GM19328 (cell line): ENCODE measurements at regions not wholly inside any gene's neighbourhood (a gene's known extent, or its start where the extent isn't known, plus 50 kb on each side); places are given as distances from the start of the nearest gene placed in this dataset.

Experiments used
- ATAC-seq: cut with Tn5 transposase; IDR thresholded peaks from one replicate; pipeline ENCODE4 v1.9.1; 2021; ENCODE audit warnings: mild to moderate bottlenecking, moderate library complexity; ENCODE audit not compliant: unreplicated experiment

DNA sequence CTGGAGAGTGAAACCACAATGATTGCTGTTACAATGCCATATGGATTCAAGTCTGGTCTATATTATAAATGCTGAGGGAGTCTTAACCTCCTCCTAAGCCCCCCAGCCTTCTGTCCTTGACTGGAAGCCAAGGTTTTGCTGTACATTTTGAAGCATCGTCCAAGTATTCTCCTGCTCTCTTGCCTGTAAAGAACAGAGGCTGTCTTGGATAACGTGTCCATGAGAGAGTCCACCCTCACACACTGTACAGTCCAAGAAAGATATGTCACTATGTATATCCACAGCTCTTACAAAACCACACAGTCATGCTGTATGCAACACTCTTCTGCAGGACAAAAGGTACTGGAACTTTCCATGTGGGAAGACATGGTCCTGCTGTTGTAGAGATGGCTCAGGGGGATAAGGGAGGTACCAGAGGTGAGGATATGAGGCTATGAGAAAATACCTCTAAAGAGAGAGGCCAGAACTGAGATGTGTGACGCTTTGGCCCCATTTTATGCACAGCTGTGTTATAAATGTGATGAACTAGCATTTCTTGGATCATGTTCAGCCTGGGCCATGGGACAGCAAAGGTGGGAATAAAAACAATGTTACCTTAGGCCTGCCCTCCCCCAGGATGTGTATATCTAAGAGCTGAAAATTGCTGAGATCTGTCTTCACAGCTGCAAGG, 678.6 kb downstream of the IQCM start:
- ATAC-seq: no peak

DNA sequence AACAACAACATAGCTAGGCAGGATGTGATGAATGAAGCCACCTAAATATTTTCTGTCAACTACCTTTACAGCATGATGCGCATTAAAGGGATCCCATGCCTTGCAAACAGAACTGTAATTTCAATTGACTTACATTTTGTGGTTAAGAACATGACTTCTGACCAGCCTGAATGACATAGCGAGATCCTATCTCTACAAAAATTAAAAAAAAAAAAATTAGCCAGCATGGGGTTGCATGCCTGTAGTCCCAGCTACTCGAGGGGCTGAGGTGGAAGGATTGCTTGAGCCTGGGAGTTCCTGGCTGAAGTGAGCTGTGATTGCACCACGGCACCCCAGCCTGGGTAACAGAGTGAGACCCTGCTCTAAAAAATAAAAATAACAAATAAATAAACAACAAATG, 680.6 kb downstream of the IQCM start:
- ATAC-seq: no peak

DNA sequence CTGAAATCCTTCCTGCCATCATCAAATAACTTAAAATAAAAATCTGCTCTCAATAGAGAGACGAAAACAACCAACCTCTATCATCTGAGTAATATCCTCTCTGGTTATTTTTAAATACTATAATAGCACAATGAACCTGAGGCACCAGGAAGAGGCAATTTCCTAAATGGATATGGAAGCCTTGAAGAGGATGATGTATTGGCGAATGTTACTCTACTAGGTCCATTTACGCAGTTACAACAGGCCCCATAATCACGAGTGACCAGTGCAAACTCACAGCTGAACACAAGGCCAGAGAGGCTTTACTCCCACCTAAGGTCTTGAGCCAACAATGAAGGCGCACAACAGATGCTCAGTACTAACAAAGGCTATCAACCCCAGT, 678.8 kb upstream of the NR3C2 start:
- ATAC-seq: no peak

DNA sequence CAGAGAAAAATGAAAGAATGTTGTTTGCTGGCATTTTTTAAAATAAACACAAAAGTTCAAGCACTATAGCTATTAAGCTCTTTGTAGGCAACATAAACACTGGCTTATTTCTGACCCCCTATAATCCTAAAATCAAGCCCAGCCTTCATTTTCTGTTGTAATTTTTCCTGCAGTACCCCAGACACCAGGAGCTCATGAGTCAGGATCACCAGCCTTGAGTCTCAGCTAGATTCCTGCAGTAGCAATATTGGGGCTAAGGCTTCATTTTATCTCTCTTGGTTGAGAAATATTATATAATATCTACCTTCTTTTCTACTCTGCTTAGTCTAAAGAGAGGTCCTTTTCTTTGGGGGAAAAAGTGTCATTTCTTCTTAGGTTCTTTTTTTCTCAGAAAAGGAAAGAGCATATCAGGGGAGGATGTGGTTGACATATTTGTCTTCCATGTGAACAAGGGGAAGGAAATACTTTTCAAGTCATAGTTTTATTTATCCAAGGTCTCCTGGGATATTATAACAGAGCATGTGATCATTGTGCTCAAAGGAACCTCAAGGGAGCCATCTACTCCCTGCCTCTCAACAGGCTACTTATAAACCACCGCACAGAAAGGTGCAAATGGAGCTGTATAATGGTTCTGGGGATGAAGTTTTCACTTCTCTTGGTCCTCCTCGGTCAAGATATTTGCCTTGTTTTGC, 678.3 kb upstream of the NR3C2 start:
- no peak for ATAC-seq

DNA sequence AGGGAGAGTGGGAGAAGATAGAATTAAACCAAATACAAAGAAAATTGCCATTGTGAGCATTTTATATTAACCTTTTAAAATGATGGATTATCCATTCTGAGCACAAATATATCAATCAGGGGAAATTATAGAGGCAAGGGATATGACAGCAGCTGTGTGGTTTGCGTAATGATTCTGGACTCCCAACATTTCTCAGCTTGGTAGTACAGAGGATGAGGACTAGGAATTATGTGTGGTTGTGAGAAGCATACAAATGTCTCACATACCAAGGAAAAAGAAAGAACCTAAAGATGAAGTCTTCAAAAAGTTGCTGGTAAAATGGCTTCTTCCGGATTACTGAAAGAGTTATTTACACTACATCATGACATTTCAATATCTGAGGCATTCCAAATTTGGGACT, 674.6 kb upstream of the NR3C2 start:
- no peak for ATAC-seq

DNA sequence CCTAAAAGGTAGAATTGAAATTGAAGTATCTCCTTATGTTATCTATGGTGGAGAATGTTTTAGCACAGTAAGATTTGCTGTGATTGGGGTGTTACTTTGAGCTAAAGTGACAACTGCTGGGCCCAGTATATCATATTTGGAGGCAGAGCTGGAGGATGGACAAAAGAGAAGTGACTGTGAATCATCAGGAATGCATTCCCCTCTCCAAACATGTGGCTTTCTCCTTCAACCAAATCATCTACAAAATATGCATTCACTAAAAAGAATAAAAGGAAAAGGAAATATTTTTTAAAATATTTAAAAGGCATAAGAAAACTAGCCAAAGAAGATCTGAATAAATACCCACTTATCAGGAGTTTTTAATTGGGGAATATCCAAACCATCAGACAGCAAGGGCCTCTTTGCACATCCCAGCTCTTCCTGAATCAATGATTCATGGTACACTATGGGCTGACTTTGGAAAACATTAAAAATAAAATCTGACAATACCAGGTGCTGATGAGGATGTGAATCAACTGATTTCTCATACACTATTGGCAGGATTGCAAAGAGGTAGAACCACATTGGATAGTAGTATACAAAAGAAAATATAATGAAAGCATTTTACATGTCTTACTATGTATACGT, 671.7 kb upstream of the NR3C2 start:
- ATAC-seq: no peak

DNA sequence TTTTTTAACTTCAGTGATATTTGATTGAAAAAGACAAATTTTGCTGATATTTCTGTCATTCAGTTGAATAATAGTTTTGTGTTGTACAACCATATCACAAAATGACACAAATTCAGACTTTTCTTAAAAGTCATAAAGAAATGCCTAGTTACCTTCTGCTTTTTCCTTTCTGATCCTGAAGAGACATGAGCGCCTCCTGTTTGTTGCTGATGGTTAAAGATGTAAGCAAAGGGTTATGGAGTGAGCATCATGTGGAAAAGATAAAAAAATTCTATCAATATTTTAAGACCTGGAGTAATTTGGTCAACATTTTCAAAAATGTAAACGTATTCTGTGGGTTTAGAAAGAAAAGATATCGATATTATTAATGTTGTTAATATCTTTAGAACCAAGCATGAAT, 669.9 kb upstream of the NR3C2 start:
- no peak for ATAC-seq

DNA sequence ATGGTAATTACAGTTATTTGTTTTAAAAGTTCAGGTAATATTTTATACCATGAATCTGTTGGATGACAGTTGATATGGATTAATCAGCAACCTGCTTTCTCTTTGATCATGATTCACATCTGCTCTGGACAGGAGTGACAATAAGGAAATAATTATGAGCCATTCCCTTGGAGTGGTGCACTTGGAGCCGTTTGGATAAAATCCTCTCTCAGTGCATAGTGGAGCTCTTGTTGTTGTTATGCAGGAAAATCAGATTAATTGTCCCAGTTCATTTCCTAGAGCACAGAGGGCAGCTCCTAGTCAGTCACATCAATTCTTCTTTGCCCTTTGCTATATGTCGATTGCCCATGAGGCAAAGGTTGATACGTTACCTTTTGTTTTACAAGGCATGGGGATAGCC, 668.3 kb upstream of the NR3C2 start:
- no peak for ATAC-seq

DNA sequence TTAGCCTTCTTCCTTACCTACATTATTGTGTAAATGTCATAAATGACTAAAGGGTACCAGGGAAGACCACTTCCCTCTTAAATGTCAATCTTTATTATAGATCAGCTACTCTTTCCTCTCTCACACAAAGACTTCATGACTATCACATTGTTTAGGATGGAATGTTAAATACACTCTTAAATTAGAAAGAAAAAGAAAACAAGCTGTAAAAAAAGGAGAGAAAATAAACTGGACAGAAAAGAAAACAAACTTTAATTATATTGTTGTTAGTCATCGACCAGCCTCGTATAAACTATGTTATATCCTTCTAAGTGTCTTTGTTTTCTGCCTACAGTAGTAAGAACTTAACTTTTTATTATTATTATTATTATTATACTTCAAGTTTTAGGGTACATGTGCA, 666.4 kb upstream of the NR3C2 start:
- ATAC-seq: no peak

DNA sequence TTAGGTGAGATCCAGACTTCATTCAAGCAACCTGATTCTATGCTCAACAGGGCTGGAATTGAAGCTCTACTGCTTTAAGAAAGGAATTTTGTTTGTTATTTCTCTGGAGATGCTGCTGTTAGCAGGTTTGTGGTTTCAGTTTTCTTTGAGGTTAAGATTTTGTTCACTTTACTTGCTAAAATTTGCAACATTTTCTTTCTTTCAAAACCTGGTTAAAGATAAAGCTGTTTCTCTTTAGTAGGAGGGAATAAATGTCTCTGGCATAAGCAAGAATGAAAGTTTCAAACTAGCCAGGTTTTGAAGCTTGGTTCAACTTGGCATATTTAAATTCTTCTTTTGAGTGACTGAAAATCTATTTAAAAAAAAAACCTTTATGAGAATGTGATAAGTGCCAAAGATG, 660.6 kb upstream of the NR3C2 start:
- ATAC-seq: no peak

DNA sequence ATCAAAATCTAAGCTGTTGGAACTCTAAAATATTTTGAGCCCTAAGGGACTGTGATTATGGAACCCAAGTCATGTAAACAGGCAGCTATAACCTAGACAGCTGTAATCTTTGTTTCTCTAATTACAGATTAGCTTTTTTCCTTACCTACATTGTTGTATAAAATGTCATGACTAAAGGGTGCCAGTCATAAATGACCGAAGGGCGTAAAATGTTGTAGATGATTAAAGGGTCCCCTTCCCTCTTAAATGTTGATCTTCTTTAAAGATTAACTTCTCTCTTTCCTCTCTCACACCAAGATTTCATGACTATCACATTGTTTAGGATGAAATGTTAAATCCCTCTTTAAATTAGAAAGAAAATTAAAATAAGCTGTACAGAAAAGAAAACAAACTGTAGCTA, 659.4 kb upstream of the NR3C2 start:
- no peak for ATAC-seq

DNA sequence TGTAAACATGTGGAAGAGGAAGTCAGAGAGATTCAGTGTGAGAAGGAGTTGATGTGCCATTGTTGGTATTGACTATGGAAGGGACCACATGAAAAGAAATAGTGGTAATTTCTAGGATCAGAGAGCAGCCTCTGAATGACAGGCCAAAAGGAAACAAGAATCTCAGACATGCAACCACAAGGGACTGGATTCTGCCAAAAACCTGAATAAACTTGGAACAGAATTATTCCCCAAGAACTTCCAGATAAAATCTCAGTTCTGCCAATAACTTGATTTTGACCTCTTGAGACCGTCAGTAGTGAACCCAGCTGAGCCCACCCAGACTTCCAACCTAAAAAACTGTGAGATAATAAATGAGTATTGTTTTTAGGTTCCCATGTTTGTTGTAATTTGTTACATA, 653.6 kb upstream of the NR3C2 start:
- ATAC-seq: no peak

DNA sequence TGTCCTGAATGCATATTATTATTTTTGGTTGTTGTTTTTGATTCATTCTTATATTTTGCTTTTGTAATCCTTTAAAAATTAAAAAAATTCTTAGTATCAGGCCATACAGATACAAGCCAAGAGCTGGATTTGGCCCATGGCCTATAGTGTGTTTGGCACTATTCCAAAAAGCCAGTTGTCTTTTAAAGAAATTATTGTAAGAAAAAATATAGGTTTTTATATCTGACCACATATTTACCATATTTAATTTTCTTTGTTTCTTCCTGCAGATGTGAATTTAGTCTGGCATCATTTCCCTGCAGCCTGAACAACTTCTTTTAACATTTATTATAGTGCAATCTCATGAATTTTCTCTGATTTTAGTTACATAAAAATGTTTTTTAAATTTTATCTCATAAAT, 652.8 kb upstream of the NR3C2 start:
- ATAC-seq: no peak

DNA sequence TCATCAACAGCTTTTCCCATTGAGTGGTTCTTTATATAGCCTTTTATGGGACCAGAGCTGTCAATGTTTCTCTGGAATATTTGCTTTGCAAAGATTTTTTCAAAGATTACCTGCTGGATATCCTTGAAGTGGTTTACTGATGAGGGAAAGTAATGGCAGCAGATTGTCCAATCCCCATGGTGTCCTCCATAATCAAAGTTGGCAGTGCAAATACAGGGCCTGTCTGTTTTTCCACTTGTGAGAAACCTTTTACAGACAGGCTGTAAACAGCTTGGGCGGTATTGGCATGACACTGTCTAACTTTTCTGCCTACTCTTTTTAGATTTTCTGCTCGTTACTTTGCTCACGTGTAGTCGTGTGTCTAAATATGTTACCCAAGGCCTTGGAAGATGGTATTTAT, 641.9 kb upstream of the NR3C2 start:
- no peak for ATAC-seq

DNA sequence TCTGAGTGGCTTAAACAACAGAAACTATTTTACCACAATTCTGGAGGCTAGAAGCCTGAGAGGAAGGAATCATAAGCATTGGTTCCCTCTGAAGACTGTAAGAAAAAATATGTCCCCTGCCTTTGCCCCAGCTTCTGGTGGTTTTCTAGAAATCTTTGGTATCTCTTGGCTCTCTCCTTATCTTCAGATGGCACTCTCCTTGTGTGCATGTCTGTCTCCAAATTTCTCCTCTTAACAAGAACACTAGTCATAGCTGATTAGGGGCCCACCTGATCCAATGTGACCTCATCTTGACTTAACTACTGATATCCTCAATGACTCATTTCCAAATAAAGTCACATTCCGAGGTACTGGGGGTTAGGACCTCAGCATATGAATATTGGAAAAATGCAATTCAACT, 635.0 kb upstream of the NR3C2 start:
- ATAC-seq: no peak

DNA sequence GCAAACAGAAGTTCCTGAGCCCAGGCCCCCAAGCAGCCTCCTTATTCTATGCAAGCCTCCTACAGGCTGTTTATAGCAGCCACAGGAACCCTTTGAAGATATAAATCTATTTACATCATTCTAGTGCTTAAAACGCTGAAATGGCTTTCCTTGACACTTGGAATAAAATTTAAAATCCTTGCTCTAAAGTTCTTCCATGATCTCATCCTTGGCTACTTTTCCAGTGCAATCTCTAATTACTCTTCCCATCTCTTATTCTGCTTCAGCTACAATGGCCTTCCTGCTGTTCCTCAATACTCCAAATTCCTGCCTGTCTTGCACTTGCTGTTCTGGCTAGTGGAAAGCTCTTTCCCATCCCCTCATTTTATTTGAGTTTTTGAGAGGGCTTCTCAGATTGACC, 634.2 kb upstream of the NR3C2 start:
- ATAC-seq: no peak

DNA sequence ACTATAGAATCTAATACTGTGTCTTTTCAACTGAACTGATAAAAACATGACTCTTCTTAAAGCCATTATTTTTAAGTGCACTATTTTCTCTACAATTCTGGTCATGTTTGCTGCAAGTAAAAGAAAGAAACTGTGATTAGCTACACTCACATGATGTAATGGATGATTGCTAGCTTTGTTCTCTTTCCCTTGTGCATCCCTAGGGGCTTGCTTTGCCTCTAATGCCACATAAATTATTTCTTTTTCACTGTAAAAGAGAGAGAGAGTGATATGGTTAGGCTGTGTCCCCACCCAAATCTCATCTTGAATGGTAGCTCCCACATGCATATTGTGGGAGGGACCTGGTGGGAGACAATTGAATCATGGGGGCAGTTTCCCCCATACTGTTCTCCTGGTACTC, 630.2 kb upstream of the NR3C2 start:
- ATAC-seq: no peak

DNA sequence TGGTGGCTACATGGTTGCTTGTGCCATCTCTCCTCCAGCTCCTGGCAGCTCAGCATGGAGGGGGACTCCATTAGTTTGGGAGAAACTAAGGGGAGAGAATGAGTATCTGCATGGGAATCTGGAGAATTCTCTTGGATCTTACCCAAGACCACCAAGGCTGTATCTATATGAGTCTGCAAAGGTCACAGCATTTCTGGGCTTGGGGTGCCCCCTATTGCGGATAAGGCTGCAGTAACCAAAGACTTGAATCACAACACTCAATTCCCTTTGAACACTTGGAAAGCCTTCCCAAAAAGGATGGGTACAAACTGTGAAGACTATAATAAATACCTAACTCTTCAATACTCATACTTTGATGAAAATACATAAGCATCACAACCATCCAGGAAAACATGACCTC, 623.5 kb upstream of the NR3C2 start:
- ATAC-seq: no peak

DNA sequence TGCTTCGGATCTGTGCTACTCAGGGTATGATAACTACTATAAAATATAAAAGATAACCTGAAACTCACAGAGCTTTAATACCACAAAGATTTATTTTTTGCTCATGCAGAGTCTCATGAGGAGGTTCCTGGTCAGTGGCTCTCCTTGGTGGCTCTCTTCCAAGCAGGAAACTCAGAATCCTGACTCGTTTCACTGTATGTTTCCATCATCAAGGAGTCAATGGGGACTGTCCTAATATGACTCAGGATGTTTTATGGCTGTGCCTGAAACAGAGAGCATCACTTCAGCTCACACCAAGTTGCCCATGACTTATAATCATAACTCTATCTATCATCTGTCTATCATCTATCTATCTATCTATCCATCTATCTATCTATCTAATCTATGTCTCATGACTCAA, 620.8 kb upstream of the NR3C2 start:
- no peak for ATAC-seq

DNA sequence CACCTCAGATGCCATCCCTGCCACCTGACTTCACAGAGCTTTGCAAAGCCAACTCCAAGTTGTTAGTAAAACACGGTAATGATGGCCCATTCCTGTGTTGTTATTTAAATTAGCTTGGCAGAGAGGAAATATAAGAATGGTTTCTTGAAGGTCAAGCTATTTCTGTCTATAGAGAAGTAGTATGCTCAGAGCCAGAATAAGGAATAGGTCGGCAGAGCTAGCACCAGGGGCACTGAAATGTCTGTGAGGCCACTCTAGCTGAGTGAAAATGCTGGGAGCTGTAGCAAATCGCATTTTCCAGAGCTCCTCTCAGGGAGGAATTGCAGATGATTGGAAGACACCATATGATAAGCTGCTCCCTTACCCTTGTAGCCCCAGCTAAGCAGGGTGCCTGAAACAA, 615.4 kb upstream of the NR3C2 start:
- no peak for ATAC-seq

DNA sequence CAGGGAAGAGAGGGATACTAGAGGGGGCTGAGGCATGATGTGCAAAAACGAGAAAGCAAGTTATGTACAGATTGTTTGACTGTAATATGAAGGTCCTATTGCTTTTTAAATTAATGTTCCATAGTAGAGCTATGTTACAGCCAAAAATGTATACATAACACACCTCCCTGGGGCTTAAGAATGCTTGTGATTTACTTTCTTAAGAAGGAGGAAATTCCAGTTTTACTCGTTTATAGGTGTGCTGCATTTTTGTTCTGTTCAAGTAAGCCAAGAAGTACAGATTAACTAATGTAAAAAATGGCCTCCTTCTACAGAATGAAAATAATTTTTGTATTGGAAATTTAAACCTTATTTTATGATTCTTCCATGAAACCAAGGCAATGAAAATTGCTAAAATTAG, 614.4 kb upstream of the NR3C2 start:
- ATAC-seq: no peak

DNA sequence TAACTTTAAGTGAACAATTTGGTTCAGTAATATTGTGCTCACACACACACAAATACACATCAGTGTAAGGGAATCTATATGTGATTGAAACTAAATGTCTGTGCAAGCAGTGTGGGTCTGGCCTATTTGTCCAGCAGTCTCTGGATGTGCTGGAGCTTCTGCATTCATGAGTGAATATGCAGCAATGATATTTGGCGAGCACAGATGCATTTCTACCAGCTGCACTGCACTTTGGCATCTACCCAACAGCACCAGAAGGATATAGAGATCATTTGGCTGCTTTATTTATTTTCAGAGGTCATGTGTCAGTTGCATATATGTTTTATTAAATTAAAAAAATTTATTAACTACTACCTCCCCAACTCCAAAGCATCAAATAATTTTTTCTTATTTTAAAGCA, 613.4 kb upstream of the NR3C2 start:
- no peak for ATAC-seq

DNA sequence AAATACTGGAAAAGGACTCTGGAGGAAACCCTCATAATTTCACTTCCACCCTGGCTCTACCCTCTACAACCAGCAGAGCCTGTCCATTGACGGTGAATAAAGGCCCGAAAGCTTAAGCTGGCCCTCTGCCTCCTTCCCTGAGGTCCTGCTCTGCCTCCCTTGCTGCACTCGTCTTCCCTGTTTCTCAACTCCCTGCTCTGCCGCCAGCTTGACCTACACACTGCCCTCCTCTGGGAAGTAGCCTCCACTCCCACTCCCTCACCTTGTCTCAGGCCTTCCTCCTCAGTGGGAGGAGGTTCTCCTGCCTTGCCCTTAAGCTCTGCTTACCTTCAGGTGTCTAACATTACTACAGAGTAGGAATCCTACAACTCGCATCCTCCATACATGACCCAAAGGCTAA, 608.6 kb upstream of the NR3C2 start:
- no peak for ATAC-seq
